Peyer's patch (tissue), 4 donors: ENCODE measurements at regions not wholly inside any gene's neighbourhood (a gene's known extent, or its start where the extent isn't known, plus 50 kb on each side); places are given as distances from the start of the nearest gene placed in this dataset.

Experiments used
- DNase-seq, 3 donors: peaks; one replicate each; pipeline ENCODE4 v3.0.0-alpha.2; 2017 to 2019
- H3K27ac ChIP-seq, 4 donors: fragments of 200-600 bp; sonication (generic); one replicate each; pipeline ENCODE4 v1.5.1; 2016 to 2019
- H3K27me3 ChIP-seq, 2 donors: fragments of 200-600 bp; sonication (generic); one replicate each; pipeline ENCODE4 v1.5.1; 2019
- H3K36me3 ChIP-seq, 3 donors: fragments of 200-600 bp; sonication (generic); one replicate each; pipeline ENCODE4 v1.5.1; 2016 to 2019
- H3K4me1 ChIP-seq, 4 donors: fragments of 200-600 bp; sonication (generic); one replicate each; pipeline ENCODE4 v1.5.1; 2016 to 2019
- H3K4me3 ChIP-seq, 4 donors: fragments of 200-600 bp; sonication (generic); 1 replicate in 3 of 4; 2 replicates in 1 of 4; pipeline ENCODE4 v1.5.1; 2016 to 2019; ENCODE audit warnings: mild to moderate bottlenecking in 1 of 4
- H3K9me3 ChIP-seq, 4 donors: fragments of 200-600 bp; sonication (generic); one replicate each; pipeline ENCODE4 v1.5.1; 2016 to 2019; ENCODE audit warnings: mild to moderate bottlenecking in 1 of 4
- CTCF ChIP-seq, 6 experiments: fragments of 450-650 bp in 4 of 6; fragments of 200-600 bp in 2 of 6; sonication (generic) in 1 of 6; IDR thresholded peaks; one replicate each; pipeline ENCODE4 v1.5.1; 2017 to 2019; ENCODE audit warnings: antibody characterized with exemption in 6 of 6, mild to moderate bottlenecking in 3 of 6, moderate library complexity in 1 of 6
- POLR2A ChIP-seq, 2 donors: fragments of 450-650 bp; IDR thresholded peaks; one replicate each; pipeline ENCODE4 v1.5.1; 2017; ENCODE audit warnings: antibody characterized with exemption in 2 of 2, mild to moderate bottlenecking in 2 of 2, moderate library complexity in 2 of 2

- DNase-seq, result no peak
- H3K4me1 ChIP-seq, result peaks cover 0 to 8% (median 0%) of the 10 kb centered on the region in 4 donors
- H3K36me3 ChIP-seq, result no peaks in the 10 kb centered on the region
- H3K27me3 ChIP-seq, result no peaks in the 10 kb centered on the region
- no peak overlapping the region for H3K27ac ChIP-seq
- no peak overlapping the region for H3K4me3 ChIP-seq
- TF ChIP-seq CTCF (IDR thresholded peaks at IDR 0.05) (no peak), POLR2A (IDR thresholded peaks at IDR 0.05) (no peak)
- no peaks in the 10 kb centered on the region for H3K9me3 ChIP-seq
Observed at GRCh38 chr3:71956716-71957115, 171.8 kb upstream of the PROK2 start.

- H3K27ac ChIP-seq, result no peak overlapping the region
- no peaks in the 10 kb centered on the region for H3K9me3 ChIP-seq
- TF ChIP-seq POLR2A (IDR thresholded peaks at IDR 0.05) (no peak), CTCF (IDR thresholded peaks at IDR 0.05) (no peak)
- no peak for DNase-seq
- no peak overlapping the region for H3K4me3 ChIP-seq
- H3K27me3 ChIP-seq, result no peaks in the 10 kb centered on the region
- no peaks in the 10 kb centered on the region for H3K36me3 ChIP-seq
- H3K4me1 ChIP-seq, result peaks cover 0 to 8% (median 0%) of the 10 kb centered on the region in 4 donors
Observed at GRCh38 chr3:71956069-71956340, 171.1 kb upstream of the PROK2 start.

GRCh38 chr3:71955240-71956068 is 170.5 kb upstream of the PROK2 start:
- no peaks in the 10 kb centered on the region for H3K9me3 ChIP-seq
- peaks cover 0 to 8% (median 0%) of the 10 kb centered on the region in 4 donors for H3K4me1 ChIP-seq
- H3K36me3 ChIP-seq, result no peaks in the 10 kb centered on the region
- no peak overlapping the region for H3K4me3 ChIP-seq
- peak in 5 of 6 experiments; percentile 51 to 72 (median 66) for TF ChIP-seq CTCF (IDR thresholded peaks at IDR 0.05)
- no peak for TF ChIP-seq POLR2A (IDR thresholded peaks at IDR 0.05)
- no peaks in the 10 kb centered on the region for H3K27me3 ChIP-seq
- peak; percentile 44 to 80 (median 62) for DNase-seq
- no peak overlapping the region for H3K27ac ChIP-seq

GRCh38 chr3:71951842-71952241 is 166.9 kb upstream of the PROK2 start:
- TF ChIP-seq CTCF (IDR thresholded peaks at IDR 0.05), result no peak
- TF ChIP-seq POLR2A (IDR thresholded peaks at IDR 0.05), result no peak
- Histone ChIP-seq H3K36me3 (no peaks in the 10 kb centered on the region), H3K4me3 (no peak overlapping the region), H3K9me3 (no peaks in the 10 kb centered on the region), H3K27ac (no peak overlapping the region), H3K4me1 (peaks cover 0 to 8% (median 0%) of the 10 kb centered on the region in 4 donors), H3K27me3 (no peaks in the 10 kb centered on the region)
- no peak for DNase-seq

GRCh38 chr3:71951361-71951760 is 166.4 kb upstream of the PROK2 start:
- Histone ChIP-seq H3K36me3 (no peaks in the 10 kb centered on the region), H3K9me3 (no peaks in the 10 kb centered on the region), H3K4me1 (peaks cover 0 to 8% (median 0%) of the 10 kb centered on the region in 4 donors), H3K27ac (no peak overlapping the region), H3K27me3 (no peaks in the 10 kb centered on the region), H3K4me3 (no peak overlapping the region)
- no peak for TF ChIP-seq POLR2A (IDR thresholded peaks at IDR 0.05)
- no peak for DNase-seq

GRCh38 chr3:71949442-71949841 is 164.5 kb upstream of the PROK2 start:
- TF ChIP-seq CTCF (IDR thresholded peaks at IDR 0.05) (no peak), POLR2A (IDR thresholded peaks at IDR 0.05) (no peak)
- no peak for DNase-seq
- no peaks in the 10 kb centered on the region for H3K4me1 ChIP-seq
- no peak overlapping the region for H3K27ac ChIP-seq
- no peaks in the 10 kb centered on the region for H3K36me3 ChIP-seq
- H3K9me3 ChIP-seq, result no peaks in the 10 kb centered on the region
- no peaks in the 10 kb centered on the region for H3K27me3 ChIP-seq
- H3K4me3 ChIP-seq, result no peak overlapping the region
